IMR-90 (cell line): ENCODE measurements at regions not wholly inside any gene's neighbourhood (a gene's known extent, or its start where the extent isn't known, plus 50 kb on each side); places are given as distances from the start of the nearest gene placed in this dataset.

ENCODE experiments used
- CEBPB ChIP-seq: IDR thresholded peaks from 2 replicates; pipeline ENCODE4 v1.6.1; 2012; ENCODE audit warnings: low read depth, low read length, improper control_type of control experiment
- FOS ChIP-seq: fragments of 150-350 bp; IDR thresholded peaks from 2 replicates; pipeline ENCODE4 v1.6.1; 2016; ENCODE audit warnings: low read depth, low read length
- MAFK ChIP-seq: IDR thresholded peaks from 2 replicates; pipeline ENCODE4 v1.6.1; 2012; ENCODE audit warnings: low read depth, low read length, improper control_type of control experiment
- POLR2A ChIP-seq: IDR thresholded peaks from 2 replicates; pipeline ENCODE4 v1.6.1; 2012; ENCODE audit warnings: mild to moderate bottlenecking, low read depth, low read length
- RCOR1 ChIP-seq: IDR thresholded peaks from 2 replicates; pipeline ENCODE4 v1.6.1; 2012; ENCODE audit warnings: mild to moderate bottlenecking, low read length, improper control_type of control experiment; ENCODE audit not compliant: insufficient replicate concordance
- RFX5 ChIP-seq: IDR thresholded peaks from 2 replicates; pipeline ENCODE4 v1.8.0; 2012; ENCODE audit warnings: low read depth, mild to moderate bottlenecking, low read length, moderate library complexity
- TF ChIP-seq, protein P1 (sequence below): conservative IDR thresholded peaks from 2 replicates; pipeline ENCODE4 v1.5.1; 2012; ENCODE audit warnings: mild to moderate bottlenecking, low read depth, low read length, improper control_type of control experiment
- TF ChIP-seq, protein P2 (sequence below): fragments of 150-350 bp; IDR thresholded peaks from 2 replicates; pipeline ENCODE4 v1.6.1; 2017; ENCODE audit warnings: mild to moderate bottlenecking, antibody characterized with exemption, low read length, low read depth
- TF ChIP-seq, protein P3 (sequence below): fragments of 150-350 bp; IDR thresholded peaks from 2 replicates; pipeline ENCODE4 v1.6.1; 2016; ENCODE audit warnings: low read depth, mild to moderate bottlenecking, low read length, moderate library complexity, borderline replicate concordance

- TF ChIP-seq, protein P1, sequence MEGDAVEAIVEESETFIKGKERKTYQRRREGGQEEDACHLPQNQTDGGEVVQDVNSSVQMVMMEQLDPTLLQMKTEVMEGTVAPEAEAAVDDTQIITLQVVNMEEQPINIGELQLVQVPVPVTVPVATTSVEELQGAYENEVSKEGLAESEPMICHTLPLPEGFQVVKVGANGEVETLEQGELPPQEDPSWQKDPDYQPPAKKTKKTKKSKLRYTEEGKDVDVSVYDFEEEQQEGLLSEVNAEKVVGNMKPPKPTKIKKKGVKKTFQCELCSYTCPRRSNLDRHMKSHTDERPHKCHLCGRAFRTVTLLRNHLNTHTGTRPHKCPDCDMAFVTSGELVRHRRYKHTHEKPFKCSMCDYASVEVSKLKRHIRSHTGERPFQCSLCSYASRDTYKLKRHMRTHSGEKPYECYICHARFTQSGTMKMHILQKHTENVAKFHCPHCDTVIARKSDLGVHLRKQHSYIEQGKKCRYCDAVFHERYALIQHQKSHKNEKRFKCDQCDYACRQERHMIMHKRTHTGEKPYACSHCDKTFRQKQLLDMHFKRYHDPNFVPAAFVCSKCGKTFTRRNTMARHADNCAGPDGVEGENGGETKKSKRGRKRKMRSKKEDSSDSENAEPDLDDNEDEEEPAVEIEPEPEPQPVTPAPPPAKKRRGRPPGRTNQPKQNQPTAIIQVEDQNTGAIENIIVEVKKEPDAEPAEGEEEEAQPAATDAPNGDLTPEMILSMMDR = no peak
- TF ChIP-seq POLR2A = no peak
- TF ChIP-seq CEBPB = no peak
- TF ChIP-seq RCOR1 = no peak
- TF ChIP-seq FOS = no peak
- TF ChIP-seq MAFK = no peak
- TF ChIP-seq, protein P2, sequence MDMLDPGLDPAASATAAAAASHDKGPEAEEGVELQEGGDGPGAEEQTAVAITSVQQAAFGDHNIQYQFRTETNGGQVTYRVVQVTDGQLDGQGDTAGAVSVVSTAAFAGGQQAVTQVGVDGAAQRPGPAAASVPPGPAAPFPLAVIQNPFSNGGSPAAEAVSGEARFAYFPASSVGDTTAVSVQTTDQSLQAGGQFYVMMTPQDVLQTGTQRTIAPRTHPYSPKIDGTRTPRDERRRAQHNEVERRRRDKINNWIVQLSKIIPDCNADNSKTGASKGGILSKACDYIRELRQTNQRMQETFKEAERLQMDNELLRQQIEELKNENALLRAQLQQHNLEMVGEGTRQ = no peak
- TF ChIP-seq, protein P3, sequence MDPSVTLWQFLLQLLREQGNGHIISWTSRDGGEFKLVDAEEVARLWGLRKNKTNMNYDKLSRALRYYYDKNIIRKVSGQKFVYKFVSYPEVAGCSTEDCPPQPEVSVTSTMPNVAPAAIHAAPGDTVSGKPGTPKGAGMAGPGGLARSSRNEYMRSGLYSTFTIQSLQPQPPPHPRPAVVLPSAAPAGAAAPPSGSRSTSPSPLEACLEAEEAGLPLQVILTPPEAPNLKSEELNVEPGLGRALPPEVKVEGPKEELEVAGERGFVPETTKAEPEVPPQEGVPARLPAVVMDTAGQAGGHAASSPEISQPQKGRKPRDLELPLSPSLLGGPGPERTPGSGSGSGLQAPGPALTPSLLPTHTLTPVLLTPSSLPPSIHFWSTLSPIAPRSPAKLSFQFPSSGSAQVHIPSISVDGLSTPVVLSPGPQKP = no peak
- no peak for TF ChIP-seq RFX5
Measured at GRCh38 chr4:32519060-32519459, 1798.9 kb downstream of the PCDH7 start.
